GM12891 (cell line): ENCODE measurements at regions not wholly inside any gene's neighbourhood (a gene's known extent, or its start where the extent isn't known, plus 50 kb on each side); places are given as distances from the start of the nearest gene placed in this dataset.

Experiments
- POLR2A ChIP-seq: IDR thresholded peaks from 2 replicates; pipeline ENCODE4 v1.6.1; 2011; ENCODE audit warnings: low read depth, low read length, control low read depth
- POLR2AphosphoS5 ChIP-seq: IDR thresholded peaks from 2 replicates; pipeline ENCODE4 v1.6.1; 2011; ENCODE audit warnings: low read depth, low read length, control low read depth
- TAF1 ChIP-seq: IDR thresholded peaks from 2 replicates; pipeline ENCODE4 v1.6.1; 2011; ENCODE audit warnings: low read depth, low read length, control low read depth

DNA sequence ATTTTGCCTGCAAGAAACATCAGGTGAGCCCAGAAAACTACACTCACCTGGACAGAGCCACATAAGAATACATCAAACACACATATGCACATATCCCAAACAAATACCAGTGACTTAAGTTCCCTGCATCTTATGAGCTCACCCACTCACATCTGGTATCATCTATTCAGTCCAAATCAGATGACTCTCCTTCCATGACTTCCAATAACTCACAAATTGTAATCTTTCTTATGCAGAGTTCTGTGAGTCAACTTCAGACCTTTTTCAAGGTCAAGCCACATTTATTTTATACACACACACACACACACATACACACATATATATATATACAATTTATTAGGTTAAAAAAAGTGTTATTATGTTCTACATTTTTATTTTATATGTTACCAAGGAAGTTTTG, 1711.9 kb upstream of the CDH9 start:
- no peak for TF ChIP-seq POLR2A
- TF ChIP-seq TAF1, result no peak
- TF ChIP-seq POLR2AphosphoS5, result no peak
